ENCODE measurements at regions not wholly inside any gene's neighbourhood (a gene's known extent, or its start where the extent isn't known, plus 50 kb on each side); places are given as distances from the start of the nearest gene placed in this dataset.

DNA sequence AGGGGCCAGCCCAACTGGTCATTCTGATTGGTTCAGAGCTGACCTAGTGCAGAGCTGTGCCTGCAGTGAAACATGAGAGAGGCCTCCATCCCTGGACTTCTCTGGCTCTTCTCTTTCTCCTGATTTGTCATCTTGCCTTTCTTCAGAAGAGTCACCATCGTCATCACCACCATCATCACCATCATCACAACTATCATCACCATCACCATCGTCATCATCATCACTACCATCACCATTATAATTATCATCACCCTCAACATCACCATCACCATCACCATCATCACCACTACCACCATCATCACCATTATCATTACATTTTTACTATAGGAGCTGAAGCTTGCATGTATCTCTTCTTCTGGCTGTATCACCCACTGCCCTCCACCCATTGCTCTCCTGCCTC lies 94.5 kb upstream of the FAM20A start:
- no peaks in the 10 kb centered on the region for H3K27me3 ChIP-seq
- no peak overlapping the region for H3K4me3 ChIP-seq
- no peak overlapping the region for H3K27ac ChIP-seq
- TF ChIP-seq, protein P1, sequence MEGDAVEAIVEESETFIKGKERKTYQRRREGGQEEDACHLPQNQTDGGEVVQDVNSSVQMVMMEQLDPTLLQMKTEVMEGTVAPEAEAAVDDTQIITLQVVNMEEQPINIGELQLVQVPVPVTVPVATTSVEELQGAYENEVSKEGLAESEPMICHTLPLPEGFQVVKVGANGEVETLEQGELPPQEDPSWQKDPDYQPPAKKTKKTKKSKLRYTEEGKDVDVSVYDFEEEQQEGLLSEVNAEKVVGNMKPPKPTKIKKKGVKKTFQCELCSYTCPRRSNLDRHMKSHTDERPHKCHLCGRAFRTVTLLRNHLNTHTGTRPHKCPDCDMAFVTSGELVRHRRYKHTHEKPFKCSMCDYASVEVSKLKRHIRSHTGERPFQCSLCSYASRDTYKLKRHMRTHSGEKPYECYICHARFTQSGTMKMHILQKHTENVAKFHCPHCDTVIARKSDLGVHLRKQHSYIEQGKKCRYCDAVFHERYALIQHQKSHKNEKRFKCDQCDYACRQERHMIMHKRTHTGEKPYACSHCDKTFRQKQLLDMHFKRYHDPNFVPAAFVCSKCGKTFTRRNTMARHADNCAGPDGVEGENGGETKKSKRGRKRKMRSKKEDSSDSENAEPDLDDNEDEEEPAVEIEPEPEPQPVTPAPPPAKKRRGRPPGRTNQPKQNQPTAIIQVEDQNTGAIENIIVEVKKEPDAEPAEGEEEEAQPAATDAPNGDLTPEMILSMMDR (IDR thresholded peaks at IDR 0.05): no peak
- no peak for TF ChIP-seq POLR2A (IDR thresholded peaks at IDR 0.05)
- peaks cover 0 to 5% (median 0%) of the 10 kb centered on the region in 4 donors for H3K4me1 ChIP-seq
- DNase-seq: no peak
- H3K9me3 ChIP-seq: no peaks in the 10 kb centered on the region
- H3K36me3 ChIP-seq: no peaks in the 10 kb centered on the region

DNA sequence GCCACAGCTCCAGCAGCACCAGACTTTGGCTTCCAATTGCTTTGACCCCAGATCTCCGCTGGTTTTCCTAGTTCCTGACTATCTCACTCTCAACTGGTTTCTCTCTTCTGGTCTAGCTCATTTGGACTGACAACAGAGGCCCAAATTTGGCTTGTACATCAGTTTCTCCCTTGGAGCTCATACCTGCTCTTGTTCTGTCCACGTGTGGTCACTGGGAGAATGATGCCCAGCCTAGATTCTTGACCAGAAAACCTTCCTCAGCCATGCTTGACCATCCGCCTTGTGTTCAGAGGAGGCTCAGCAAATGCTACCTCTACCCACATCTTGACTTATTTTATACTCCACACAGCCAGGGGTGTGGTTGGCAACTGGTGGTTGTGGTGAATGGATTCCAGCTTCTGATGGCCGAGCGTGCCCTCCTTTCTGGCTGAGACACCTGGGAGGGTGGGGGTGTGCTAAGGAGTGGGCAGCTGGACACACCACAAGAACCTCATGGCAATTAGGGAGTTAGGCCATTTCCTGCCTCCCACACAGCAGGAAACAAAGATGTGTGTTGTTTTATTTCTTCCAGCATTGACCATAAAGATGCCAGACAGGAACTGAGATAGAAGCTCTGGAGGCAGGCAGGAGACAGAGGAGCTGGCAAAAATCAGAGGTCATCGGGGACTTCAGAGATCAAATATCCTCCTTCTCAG lies 93.8 kb upstream of the FAM20A start:
- Histone ChIP-seq H3K4me1 (peaks cover 0 to 5% (median 0%) of the 10 kb centered on the region in 4 donors), H3K36me3 (no peaks in the 10 kb centered on the region), H3K4me3 (no peak overlapping the region), H3K9me3 (no peaks in the 10 kb centered on the region), H3K27ac (no peak overlapping the region), H3K27me3 (no peaks in the 10 kb centered on the region)
- no peak for TF ChIP-seq POLR2A (IDR thresholded peaks at IDR 0.05)
- TF ChIP-seq, protein P1 (IDR thresholded peaks at IDR 0.05): no peak
- no peak for DNase-seq

DNA sequence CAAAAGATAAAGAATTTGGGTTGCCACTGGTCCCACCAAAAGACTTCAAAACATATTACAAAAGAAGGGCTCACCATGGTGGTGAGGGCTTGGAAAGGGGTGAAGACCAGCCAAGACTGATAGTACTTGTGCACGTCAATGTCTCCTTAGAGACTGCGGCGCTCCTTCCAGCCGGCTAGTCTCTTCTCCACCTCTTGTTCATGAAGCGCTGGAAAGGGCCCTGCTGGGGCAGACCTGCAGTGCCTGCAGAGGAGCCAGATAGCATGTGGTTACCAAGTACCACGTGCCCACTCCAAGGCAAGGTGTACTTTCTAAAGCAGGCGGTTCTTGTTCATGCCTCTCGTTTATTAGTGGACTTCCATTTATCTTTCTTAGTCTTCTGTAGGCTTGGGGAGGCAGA lies 92.7 kb upstream of the FAM20A start:
- peaks cover 0 to 2% (median 0%) of the 10 kb centered on the region in 4 donors for H3K4me1 ChIP-seq
- H3K27me3 ChIP-seq: no peaks in the 10 kb centered on the region
- no peaks in the 10 kb centered on the region for H3K36me3 ChIP-seq
- DNase-seq: no peak
- H3K27ac ChIP-seq: no peak overlapping the region
- H3K4me3 ChIP-seq: no peak overlapping the region
- TF ChIP-seq, protein P1 (IDR thresholded peaks at IDR 0.05): no peak
- TF ChIP-seq POLR2A (IDR thresholded peaks at IDR 0.05): no peak
- no peaks in the 10 kb centered on the region for H3K9me3 ChIP-seq

DNA sequence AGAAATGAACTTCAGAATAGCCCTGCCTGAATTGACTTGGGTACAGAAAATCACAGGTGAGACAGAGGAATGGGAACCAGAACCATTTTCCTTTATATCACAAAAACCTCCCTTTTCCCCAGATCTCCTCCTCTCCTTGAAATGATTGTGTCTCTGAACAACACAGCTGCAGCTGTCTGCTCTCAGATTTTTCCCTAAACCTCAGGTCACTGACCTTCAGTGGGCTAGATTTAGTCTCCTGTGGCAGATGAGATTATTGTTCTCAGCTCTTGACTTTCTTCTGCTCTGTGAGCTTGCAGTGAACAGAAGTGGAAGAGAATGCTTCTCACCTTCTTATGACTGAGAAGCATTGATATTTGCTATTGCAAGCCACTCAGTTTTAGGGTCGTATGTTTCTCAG lies 92.3 kb upstream of the FAM20A start:
- Histone ChIP-seq H3K36me3 (no peaks in the 10 kb centered on the region), H3K27me3 (no peaks in the 10 kb centered on the region), H3K4me1 (no peaks in the 10 kb centered on the region), H3K9me3 (no peaks in the 10 kb centered on the region), H3K27ac (no peak overlapping the region), H3K4me3 (no peak overlapping the region)
- DNase-seq: no peak
- TF ChIP-seq, protein P1 (IDR thresholded peaks at IDR 0.05): no peak
- TF ChIP-seq POLR2A (IDR thresholded peaks at IDR 0.05): no peak

DNA sequence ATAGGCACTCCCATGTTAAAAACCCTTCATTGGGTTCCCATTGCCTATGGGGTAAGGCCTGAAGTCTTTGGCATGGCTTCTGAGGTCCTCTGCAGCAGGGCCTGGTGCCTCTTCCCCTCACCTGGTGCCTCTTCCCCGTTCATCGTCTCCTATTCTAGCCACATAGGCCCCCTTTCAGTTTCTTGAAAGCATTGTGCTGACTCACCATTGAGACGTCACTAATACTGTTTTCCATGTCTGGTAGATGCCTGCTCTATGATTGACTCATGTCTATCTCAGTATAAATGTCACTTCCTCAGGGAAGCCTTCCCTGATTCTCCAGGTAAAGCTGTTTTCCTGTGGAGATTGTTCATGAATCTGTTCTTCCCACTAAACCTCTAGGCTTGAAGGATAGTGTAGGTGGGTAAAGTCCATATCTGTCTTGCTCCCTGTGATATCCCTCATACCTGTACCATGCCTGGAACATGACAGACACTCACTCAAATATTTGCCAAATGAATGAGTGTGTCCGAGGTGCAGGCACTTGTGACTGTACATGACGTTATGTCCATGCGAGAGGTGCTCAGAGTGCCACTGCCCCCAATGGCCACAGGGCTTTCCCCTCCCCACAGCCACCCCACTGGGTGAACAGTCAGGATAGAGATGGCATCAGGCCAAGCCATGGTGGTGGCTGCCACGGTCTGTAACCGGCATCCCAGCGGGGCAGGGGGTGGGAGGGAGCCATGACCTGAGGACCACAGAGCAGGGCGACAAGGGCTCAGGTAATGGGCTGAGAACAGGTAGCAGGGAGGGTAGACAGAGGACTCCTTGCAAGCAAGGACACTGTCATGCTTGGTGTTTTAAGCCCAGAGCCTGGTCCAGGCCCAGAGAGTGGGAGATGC lies 85.2 kb upstream of the FAM20A start:
- H3K36me3 ChIP-seq: no peaks in the 10 kb centered on the region
- no peaks in the 10 kb centered on the region for H3K27me3 ChIP-seq
- no peaks in the 10 kb centered on the region for H3K4me1 ChIP-seq
- DNase-seq: no peak
- TF ChIP-seq, protein P1 (IDR thresholded peaks at IDR 0.05): no peak
- no peak for TF ChIP-seq POLR2A (IDR thresholded peaks at IDR 0.05)
- no peak overlapping the region for H3K27ac ChIP-seq
- no peaks in the 10 kb centered on the region for H3K9me3 ChIP-seq
- H3K4me3 ChIP-seq: no peak overlapping the region
